GM19467 (cell line): ENCODE measurements at regions not wholly inside any gene's neighbourhood (a gene's known extent, or its start where the extent isn't known, plus 50 kb on each side); places are given as distances from the start of the nearest gene placed in this dataset.

Experiments
- ATAC-seq: cut with Tn5 transposase; IDR thresholded peaks from one replicate; pipeline ENCODE4 v1.9.1; 2021; ENCODE audit warnings: mild to moderate bottlenecking, moderate library complexity; ENCODE audit not compliant: unreplicated experiment

DNA sequence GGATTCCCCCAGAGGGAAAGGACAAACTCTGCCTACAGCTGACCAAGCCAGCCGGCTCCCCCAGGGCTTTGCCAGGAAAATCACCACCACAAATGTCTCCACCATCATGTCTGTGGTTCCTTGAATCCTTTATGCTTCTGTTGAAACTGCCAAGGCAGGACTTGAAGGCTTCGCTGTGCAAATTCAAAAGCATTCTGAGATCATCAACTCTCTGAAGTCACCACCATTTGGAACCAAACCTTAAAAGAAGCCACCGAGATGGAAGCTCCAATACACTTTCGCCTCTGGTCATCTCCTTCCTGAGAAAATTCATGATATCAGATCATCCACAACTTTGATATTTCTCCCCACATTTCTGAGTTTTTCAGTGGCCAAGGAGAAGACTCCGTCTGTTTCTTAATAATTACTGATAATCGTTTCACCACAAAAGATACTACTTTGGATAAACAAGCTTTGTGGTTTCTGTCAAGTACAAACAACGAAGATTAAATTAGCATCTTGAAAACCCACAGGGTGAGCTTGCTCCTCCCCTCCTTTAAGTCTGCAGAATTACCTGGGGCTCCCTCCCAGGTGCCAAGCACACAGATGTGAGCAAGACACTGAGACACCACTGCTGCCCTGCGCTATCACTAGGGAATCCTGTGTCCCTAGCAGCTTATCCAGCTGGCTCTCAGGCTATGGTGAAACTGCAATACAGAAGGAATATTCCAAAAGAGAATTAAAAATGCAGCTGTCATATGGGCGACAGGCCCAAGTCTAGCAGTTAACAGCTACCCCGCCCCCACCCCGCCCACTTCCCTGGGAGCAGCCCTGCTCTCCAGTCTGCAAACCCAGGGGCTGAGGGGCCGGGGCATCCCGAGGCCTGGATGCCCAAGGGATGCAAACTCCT lies 125.0 kb upstream of the TBL1X start:
- no peak for ATAC-seq

- ATAC-seq = peak; percentile 30
Measured at GRCh38 chrX:9340598-9341290, 124.1 kb upstream of the TBL1X start.

- peak; percentile 62 for ATAC-seq
Measured at GRCh38 chrX:9341291-9342201, 123.3 kb upstream of the TBL1X start.

DNA sequence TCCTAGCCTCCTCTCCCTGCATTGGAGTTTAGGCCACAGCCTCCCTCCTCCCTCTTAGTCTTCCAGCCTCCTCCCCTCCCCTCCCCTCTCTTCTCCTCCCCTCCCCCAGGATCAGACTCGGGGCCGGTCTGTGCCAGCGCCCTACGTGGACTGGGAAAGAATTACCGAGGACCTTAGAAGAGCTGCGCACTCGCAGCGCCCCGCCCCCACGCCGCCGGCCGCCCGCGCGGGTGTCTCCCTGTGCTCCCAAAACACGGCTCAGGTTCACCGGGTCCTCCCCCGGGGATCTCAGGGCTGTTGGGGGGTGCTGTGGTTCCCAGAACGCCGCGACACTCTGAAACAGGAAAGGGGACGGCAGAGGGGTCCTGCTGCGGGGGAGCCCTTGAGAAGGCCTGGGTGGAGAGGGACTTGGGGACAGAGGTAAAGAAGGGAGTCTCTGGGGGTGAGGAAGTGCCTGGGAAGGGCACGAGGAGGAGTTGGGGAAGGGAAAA lies 122.3 kb upstream of the TBL1X start:
- ATAC-seq = no peak

GRCh38 chrX:9343971-9344370 lies 120.9 kb upstream of the TBL1X start:
- ATAC-seq = no peak

DNA sequence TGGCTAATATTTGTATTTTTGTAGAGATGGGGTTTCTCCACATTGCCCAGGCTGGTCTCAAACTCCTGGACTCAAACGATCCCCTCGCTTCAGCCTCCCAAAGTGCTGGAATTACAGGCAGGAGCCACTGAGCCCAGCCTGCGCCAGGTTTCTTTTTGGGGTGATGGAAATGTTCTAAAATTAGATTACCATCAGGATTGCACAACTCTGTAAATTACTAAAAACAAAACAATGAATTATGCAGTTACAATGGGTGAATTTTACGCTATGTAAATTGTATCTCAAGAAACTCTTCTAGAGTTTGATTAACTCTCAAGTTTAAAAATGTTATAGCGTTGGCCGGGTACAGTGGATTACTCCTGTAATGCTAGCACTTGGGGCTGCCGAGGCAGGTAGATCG lies 118.9 kb upstream of the TBL1X start:
- ATAC-seq = no peak

DNA sequence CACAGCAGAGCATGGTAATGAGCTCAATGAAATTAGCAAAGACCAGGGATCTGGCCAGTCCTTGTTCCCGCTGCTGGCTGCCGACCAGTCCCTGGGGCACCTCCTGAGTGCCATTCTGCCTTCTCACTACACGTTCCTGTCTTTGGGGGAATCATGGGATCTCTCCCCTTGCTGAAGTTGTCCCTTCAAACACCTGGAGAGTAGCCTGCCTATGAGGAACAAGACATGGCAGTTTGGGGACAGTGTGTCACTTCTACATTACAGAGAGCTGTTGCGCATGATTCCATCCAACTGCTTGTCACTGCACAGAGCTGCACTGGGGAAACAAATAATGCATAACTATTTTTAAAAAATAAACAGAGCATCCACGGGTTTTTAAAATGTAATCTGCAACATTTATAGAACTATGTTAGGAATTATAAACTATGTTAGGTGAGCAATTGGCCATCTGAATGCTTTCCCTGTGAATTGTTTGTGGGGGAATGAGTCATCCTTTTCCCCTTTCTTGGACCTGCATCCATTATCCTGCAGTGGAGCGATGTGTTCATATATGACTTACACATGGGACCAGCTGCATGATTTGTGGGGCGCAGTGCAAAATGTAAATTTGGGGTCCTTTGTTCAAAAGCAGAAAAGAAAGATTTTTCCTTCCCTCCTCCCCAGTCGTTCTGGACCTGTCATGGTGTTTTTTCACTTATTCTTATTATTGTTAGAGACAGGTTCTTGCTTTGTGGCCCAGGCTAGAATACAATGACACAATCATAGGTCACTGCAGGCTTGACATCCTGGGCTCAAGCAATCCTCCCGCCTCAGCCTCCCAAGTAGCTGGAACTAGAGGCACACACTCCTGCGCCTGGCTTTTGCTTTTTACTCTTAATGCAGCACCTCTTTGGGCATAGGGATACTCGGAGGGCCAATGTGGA lies 115.0 kb upstream of the TBL1X start:
- no peak for ATAC-seq

DNA sequence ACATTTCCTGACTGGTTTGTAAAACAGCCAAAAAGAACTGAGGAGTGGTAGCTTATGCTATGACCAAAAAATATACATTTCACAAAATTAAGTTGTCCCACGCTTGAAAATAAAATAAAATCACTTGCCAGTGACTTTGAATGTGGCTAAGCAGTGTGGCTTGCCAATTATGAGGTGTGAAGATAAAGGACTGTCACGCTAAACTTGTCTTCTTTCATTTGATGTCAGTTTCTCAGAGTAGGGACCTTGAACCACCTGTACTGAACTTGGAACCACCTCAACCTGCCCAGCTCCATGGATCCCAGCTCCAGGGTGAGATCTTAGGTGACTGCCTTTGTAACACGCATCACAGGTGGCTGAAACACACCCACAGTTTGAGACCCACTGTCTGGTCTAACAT lies 113.7 kb upstream of the TBL1X start:
- no peak for ATAC-seq

DNA sequence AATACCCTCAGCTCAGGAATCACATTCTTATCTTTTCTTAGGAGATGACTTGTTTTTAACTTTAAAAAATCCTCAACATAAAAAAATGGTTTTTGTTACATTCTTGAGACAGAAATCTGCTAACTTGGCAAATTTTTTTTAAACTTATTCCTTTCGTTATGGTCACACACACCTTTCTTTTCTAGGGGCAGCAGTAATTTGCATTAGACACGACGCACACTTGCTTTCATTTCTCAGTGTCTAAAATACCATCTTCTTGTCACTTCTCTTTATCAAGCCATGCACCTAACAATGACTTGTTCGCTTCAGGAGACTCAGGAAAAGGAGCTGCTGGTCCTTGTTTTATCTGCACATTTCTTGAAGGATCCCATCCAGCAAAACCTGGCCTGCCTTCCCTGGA lies 112.6 kb upstream of the TBL1X start:
- ATAC-seq = peak; percentile 46

DNA sequence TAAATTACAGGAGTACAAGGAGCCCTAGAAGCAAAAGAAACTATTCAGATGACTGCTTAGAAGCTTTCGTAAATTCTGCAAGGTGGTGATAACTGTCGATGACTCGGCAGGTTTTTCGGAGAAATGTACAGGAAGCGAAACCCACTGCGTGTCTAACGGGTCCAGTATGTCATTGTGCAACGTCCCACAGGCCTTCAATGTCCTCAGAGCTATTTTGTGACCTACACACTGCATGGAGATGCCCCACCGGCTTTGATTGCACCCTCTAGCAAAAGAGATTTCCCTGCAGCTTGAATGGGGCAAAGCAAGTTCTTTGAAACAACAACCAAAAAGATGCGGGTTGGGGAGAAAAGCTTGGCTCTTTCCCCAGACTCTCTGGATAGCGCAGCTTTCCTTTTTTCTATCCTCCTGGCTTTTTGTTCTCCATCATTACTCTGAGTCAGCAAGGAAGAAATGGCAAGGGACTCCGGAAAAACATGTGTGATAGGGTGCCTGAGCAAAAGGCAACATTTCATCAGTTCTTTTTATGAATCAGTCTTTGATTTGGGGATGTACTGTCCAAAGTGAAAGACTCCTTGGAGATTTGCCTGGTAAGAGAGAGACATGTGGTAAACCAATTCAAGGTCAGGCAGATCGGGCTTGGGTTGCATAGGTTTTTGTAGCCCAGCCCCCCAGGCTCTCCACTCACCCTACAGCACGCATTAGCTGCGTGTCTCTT lies 112.0 kb upstream of the TBL1X start:
- ATAC-seq = peak; percentile 73

GRCh38 chrX:9354918-9355317 lies 109.9 kb upstream of the TBL1X start:
- ATAC-seq = no peak

GRCh38 chrX:9355739-9356138 lies 109.1 kb upstream of the TBL1X start:
- no peak for ATAC-seq

GRCh38 chrX:9356846-9357245 lies 108.0 kb upstream of the TBL1X start:
- ATAC-seq = no peak

DNA sequence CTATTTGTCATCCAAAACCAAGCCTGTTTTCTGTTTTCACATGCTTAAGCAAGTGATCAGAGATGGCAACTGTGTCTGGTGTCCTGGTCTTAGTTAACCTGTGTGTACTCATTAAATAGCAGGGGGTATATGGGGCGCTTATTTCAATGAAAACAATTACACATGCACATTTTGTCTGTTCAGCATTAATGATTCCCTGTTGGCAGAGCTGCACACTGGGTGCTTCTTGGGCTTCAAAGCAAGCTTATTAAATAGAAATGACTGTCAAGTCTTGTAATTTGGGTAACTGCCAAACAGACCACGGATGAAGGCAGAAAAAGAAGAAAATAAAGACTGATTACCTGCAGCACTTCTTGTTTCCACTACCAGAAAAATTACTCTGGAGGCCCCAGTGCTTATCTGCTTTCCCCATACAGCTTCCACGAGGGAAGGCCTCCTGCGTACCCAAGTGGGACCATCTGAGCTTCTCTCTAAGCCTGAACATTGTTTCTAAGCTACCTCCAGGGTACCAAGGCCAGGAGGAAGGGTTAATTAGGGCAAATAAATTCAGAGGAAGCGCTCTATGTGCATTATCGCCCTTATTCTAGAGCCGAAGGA lies 107.2 kb upstream of the TBL1X start:
- no peak for ATAC-seq

- ATAC-seq = no peak
Measured at GRCh38 chrX:9362363-9362928, 102.4 kb upstream of the TBL1X start.

- no peak for ATAC-seq
Measured at GRCh38 chrX:9367421-9367820, 97.4 kb upstream of the TBL1X start.

GRCh38 chrX:9368262-9368661 lies 96.6 kb upstream of the TBL1X start:
- ATAC-seq = no peak

DNA sequence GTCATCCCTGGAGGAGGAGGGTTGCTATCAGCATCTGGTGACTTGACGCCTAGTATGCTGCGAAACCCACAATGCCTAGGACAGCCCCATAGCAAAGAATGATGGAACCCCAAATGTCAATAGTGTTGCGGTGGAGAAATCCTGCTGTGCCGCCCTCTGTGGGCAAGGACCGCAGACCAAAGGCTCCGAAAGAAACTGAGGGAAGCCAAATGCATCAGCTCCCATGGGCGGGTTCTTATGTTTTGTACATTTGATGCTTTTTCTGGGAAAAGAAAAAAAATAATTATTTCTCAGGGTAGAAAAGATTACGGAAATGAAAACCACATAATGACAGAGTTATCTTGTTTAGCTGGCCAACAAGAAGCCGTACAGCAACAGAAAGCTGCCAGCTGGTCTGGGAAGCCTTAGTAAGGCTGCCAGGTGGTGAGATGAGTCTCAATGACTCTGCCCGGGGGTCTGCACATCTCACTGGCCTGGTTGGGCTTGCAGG lies 95.0 kb upstream of the TBL1X start:
- no peak for ATAC-seq
